Keratinocyte (primary cell): ENCODE measurements at regions not wholly inside any gene's neighbourhood (a gene's known extent, or its start where the extent isn't known, plus 50 kb on each side); places are given as distances from the start of the nearest gene placed in this dataset.

ENCODE experiments used
- EZH2 ChIP-seq: IDR thresholded peaks from one replicate; pipeline ENCODE4 v1.6.1; 2012; ENCODE audit warnings: inconsistent platforms, mild to moderate bottlenecking, low read length, moderate library complexity
- TF ChIP-seq, protein P1 (sequence below), 3 experiments: IDR thresholded peaks in 1 of 3; conservative IDR thresholded peaks in 1 of 3; optimal IDR thresholded peaks in 1 of 3; 2 replicates in 2 of 3; 3 replicates in 1 of 3; pipeline versions ENCODE3 to v1.5.1; 2011; ENCODE audit warnings: low read length in 3 of 3, mild to moderate bottlenecking in 3 of 3, moderate library complexity in 2 of 3, control low read depth in 1 of 3, inconsistent platforms in 1 of 3; ENCODE audit not compliant: insufficient read depth in 2 of 3; ENCODE audit errors: extremely low read depth in 1 of 3

DNA sequence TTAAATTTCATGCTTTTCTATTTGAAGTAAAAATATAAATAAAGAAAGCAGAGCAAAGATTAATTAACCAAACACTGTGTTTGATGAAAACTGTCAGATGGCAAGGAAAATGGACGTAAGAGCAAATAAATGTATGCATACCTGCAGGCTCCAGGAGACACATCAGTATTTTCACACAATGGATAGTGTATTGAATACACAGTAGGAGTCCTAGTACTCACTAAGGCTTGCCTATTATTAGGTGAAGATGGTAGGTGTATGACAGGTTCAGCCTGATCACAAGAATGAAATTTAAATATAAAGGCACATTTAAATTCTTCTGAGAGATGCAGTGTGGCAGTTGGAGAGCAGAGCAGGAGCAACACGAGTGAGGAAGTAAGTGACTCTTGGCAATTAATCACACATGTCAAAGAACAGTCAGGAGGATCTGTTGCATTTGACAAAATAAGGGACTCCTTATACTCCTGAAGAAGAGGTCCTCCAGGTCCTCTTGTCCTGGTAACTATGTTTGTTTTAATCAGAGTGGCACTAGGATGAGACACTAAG, 106.0 kb upstream of the NDST4 start:
- TF ChIP-seq, protein P1, sequence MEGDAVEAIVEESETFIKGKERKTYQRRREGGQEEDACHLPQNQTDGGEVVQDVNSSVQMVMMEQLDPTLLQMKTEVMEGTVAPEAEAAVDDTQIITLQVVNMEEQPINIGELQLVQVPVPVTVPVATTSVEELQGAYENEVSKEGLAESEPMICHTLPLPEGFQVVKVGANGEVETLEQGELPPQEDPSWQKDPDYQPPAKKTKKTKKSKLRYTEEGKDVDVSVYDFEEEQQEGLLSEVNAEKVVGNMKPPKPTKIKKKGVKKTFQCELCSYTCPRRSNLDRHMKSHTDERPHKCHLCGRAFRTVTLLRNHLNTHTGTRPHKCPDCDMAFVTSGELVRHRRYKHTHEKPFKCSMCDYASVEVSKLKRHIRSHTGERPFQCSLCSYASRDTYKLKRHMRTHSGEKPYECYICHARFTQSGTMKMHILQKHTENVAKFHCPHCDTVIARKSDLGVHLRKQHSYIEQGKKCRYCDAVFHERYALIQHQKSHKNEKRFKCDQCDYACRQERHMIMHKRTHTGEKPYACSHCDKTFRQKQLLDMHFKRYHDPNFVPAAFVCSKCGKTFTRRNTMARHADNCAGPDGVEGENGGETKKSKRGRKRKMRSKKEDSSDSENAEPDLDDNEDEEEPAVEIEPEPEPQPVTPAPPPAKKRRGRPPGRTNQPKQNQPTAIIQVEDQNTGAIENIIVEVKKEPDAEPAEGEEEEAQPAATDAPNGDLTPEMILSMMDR (optimal IDR thresholded peaks at IDR 0.05 in 1 of 3, IDR thresholded peaks at IDR 0.05 in 1 of 3, conservative IDR thresholded peaks at IDR 0.05 in 1 of 3; ENCODE audit: extremely low read depth in 1 of 3, insufficient read depth in 2 of 3, low read length in 3 of 3), result no peak
- TF ChIP-seq EZH2, result no peak
